SK-N-SH (cell line): ENCODE measurements at regions not wholly inside any gene's neighbourhood (a gene's known extent, or its start where the extent isn't known, plus 50 kb on each side); places are given as distances from the start of the nearest gene placed in this dataset.

Experiments
- CTCF ChIA-PET: fragments of 300-600, 350-600 bp; formaldehyde crosslinking; extraction: SDS; loops from one replicate; lab custom pipeline; 2021; lab: Yijun Ruan, JAX
- POLR2A ChIA-PET: fragments of 350-600 bp; sonication (Branson Sonifier 250); formaldehyde crosslinking; extraction: SDS; loops from one replicate; lab custom pipeline; 2020; ENCODE audit warnings: antibody characterized with exemption, inconsistent platforms; lab: Yijun Ruan, JAX
- DNase-seq: peaks from one replicate; pipeline ENCODE4 v3.0.0; 2012
- H2AFZ ChIP-seq: fragments of 200-600 bp; sonication (generic); 2 replicates; pipeline ENCODE4 v1.8.1; 2016; ENCODE audit warnings: antibody characterized with exemption, mild to moderate bottlenecking, low read depth
- H3F3A ChIP-seq: fragments of 200-600 bp; sonication (generic); replicated peaks from 2 replicates; pipeline ENCODE3; 2016; ENCODE audit warnings: antibody characterized with exemption, mild to moderate bottlenecking; ENCODE audit not compliant: insufficient read depth
- H3K27ac ChIP-seq, 2 experiments: fragments of 200-500 bp in 1 of 2; fragments of 200-600 bp in 1 of 2; sonication (Bioruptor generic) in 1 of 2; sonication (generic), shearing (Covaris generic) in 1 of 2; 2 replicates each; pipeline versions ENCODE4 v1.5.1 to v1.6.1; 2014 to 2016; ENCODE audit warnings: low read depth in 2 of 2, inconsistent platforms in 1 of 2, low read length in 1 of 2, mild to moderate bottlenecking in 1 of 2, mixed read lengths in 1 of 2
- H3K27me3 ChIP-seq: fragments of 200-600 bp; sonication (generic), shearing (Covaris generic); 2 replicates; pipeline ENCODE4 v1.6.1; 2016; ENCODE audit warnings: mixed run types; ENCODE audit not compliant: insufficient read depth
- H3K36me3 ChIP-seq, 2 experiments: fragments of 200-500 bp in 1 of 2; fragments of 200-600 bp in 1 of 2; sonication (Bioruptor generic) in 1 of 2; sonication (generic) in 1 of 2; replicated peaks in 1 of 2; 2 replicates each; pipeline versions ENCODE3 to v1.5.1; 2014 to 2016; ENCODE audit warnings: low read length in 1 of 2, mild to moderate bottlenecking in 1 of 2; ENCODE audit not compliant: insufficient read depth in 2 of 2, control insufficient read depth in 1 of 2
- H3K4me1 ChIP-seq, 2 experiments: fragments of 200-500 bp in 1 of 2; fragments of 200-600 bp in 1 of 2; sonication (Bioruptor generic) in 1 of 2; sonication (generic), shearing (Covaris generic) in 1 of 2; 2 replicates each; pipeline versions ENCODE4 v1.5.1 to v1.6.1; 2014 to 2016; ENCODE audit warnings: low read depth in 1 of 2, low read length in 1 of 2, mixed run types in 1 of 2; ENCODE audit not compliant: insufficient read depth in 2 of 2, control insufficient read depth in 1 of 2
- H3K4me2 ChIP-seq: fragments of 200-600 bp; sonication (generic), shearing (Covaris generic); 2 replicates; pipeline ENCODE4 v1.6.1; 2017; ENCODE audit warnings: mixed run types
- H3K4me3 ChIP-seq, 2 experiments: fragments of 200-500 bp in 1 of 2; fragments of 200-600 bp in 1 of 2; sonication (Bioruptor generic) in 1 of 2; sonication (generic), shearing (Covaris generic) in 1 of 2; 2 replicates each; pipeline versions ENCODE4 v1.5.1 to v1.8.1; 2014 to 2016; ENCODE audit warnings: low read depth in 2 of 2, inconsistent platforms in 1 of 2, low read length in 1 of 2, mild to moderate bottlenecking in 1 of 2, mixed read lengths in 1 of 2, moderate library complexity in 1 of 2
- H3K79me2 ChIP-seq: fragments of 200-600 bp; sonication (generic); 2 replicates; pipeline ENCODE4 v1.8.1; 2017; ENCODE audit warnings: mild to moderate bottlenecking; ENCODE audit not compliant: insufficient read depth
- H3K9ac ChIP-seq: fragments of 200-600 bp; sonication (generic); 2 replicates; pipeline ENCODE4 v1.6.1; 2017; ENCODE audit warnings: mixed run types
- H3K9me2 ChIP-seq: fragments of 200-600 bp; sonication (generic); 2 replicates; pipeline ENCODE4 v1.6.1; 2017; ENCODE audit warnings: mixed run types
- H3K9me3 ChIP-seq: fragments of 200-600 bp; sonication (generic); 2 replicates; pipeline ENCODE4 v1.6.1; 2017; ENCODE audit warnings: mixed run types, mild to moderate bottlenecking, moderate library complexity
- H4K20me1 ChIP-seq: fragments of 200-600 bp; sonication (generic); 2 replicates; pipeline ENCODE4 v1.6.1; 2017; ENCODE audit warnings: mild to moderate bottlenecking, mixed run types; ENCODE audit not compliant: insufficient read depth
- FOSL2 ChIP-seq: IDR thresholded peaks from 2 replicates; pipeline ENCODE4 v1.4.0; 2012; ENCODE audit warnings: low read depth, mild to moderate bottlenecking, moderate library complexity, borderline replicate concordance
- FOXM1 ChIP-seq: IDR thresholded peaks from 2 replicates; pipeline ENCODE4 v1.4.0; 2012; ENCODE audit warnings: low read depth, mild to moderate bottlenecking
- GABPA ChIP-seq: IDR thresholded peaks from 2 replicates; pipeline ENCODE4 v1.4.0; 2012; ENCODE audit warnings: low read depth, mild to moderate bottlenecking
- JUND ChIP-seq: IDR thresholded peaks from 2 replicates; pipeline ENCODE4 v1.4.0; 2012
- POLR2AphosphoS5 ChIP-seq: IDR thresholded peaks from 2 replicates; pipeline ENCODE4 v1.6.1; 2012; ENCODE audit warnings: low read depth, low read length
- RXRA ChIP-seq: IDR thresholded peaks from 2 replicates; pipeline ENCODE4 v1.4.0; 2012; ENCODE audit warnings: low read depth, mild to moderate bottlenecking, borderline replicate concordance
- TEAD4 ChIP-seq: IDR thresholded peaks from 2 replicates; pipeline ENCODE4 v1.4.0; 2012; ENCODE audit warnings: mild to moderate bottlenecking, borderline replicate concordance; ENCODE audit not compliant: insufficient read depth
- WGBS: methylation state at CpG from one replicate; pipeline ENCODE4 v1.1.6; 2017; ENCODE audit warnings: low lambda C conversion rate; 5-methylcytosine and 5-hydroxymethylcytosine counted together
- TF ChIP-seq, protein P1 (sequence below): fragments of 150-350 bp; IDR thresholded peaks from 2 replicates; pipeline ENCODE4 v1.6.1; 2017; ENCODE audit warnings: antibody characterized with exemption, low read length, low read depth, borderline replicate concordance
- TF ChIP-seq, protein P2 (sequence below): IDR thresholded peaks from 2 replicates; pipeline ENCODE4 v1.6.1; 2012; ENCODE audit warnings: mild to moderate bottlenecking, low read depth, low read length, moderate library complexity
- TF ChIP-seq, protein P3 (sequence below): IDR thresholded peaks from 2 replicates; pipeline ENCODE4 v1.4.0; 2012; ENCODE audit warnings: low read depth

DNA sequence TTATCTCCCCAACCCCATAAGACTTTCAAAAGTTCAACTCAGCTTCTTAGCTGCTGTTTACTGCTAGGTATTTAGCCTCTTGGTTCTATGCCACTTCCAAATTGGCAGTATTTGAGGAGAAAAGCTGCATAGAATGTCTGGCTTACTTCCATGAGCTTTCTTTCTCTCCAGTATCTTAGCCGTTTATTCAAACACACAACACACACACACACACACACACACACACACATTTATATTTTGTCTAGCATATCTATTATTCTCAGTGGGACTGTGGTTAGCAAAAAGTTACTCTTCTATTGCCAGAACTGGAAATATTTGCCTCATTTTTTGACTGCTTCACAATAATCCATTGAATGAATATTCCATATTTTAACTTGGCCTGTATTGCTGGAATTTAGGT lies 634.2 kb upstream of the IMPG1 start (continued):
- TF ChIP-seq, protein P1, sequence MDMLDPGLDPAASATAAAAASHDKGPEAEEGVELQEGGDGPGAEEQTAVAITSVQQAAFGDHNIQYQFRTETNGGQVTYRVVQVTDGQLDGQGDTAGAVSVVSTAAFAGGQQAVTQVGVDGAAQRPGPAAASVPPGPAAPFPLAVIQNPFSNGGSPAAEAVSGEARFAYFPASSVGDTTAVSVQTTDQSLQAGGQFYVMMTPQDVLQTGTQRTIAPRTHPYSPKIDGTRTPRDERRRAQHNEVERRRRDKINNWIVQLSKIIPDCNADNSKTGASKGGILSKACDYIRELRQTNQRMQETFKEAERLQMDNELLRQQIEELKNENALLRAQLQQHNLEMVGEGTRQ, result no peak
- no peak for TF ChIP-seq GABPA
- no peak for TF ChIP-seq RXRA
- TF ChIP-seq TEAD4, result no peak
- TF ChIP-seq, all 33 proteins: peak for 0

DNA sequence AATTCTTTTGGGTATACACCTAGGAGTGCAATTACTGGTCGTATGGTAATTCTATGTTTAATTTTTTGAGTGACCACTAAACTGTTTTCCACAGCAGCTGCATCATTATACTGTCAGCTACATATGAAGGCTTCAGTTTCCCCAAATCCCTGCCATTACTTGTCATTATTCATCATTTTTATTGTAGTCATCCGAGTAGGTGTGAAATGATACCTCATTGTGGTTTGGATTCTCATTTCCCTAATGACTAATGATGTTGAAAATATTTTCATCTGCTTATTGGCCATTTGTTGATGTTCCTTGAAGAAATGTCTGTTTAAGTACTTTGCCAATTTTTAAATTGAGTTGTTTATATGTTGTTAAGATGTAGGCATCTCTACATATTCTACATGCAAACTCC lies 633.6 kb upstream of the IMPG1 start:
- H4K20me1 ChIP-seq, result no peaks in the 10 kb centered on the region
- CTCF ChIA-PET, result no interaction called here
- H3K36me3 ChIP-seq, result no peaks in the 10 kb centered on the region
- POLR2A ChIA-PET, result no interaction called here
- no peak for DNase-seq
- no peaks in the 10 kb centered on the region for H3K27me3 ChIP-seq
- H3K27ac ChIP-seq, result no peak overlapping the region
- TF ChIP-seq, protein P2, sequence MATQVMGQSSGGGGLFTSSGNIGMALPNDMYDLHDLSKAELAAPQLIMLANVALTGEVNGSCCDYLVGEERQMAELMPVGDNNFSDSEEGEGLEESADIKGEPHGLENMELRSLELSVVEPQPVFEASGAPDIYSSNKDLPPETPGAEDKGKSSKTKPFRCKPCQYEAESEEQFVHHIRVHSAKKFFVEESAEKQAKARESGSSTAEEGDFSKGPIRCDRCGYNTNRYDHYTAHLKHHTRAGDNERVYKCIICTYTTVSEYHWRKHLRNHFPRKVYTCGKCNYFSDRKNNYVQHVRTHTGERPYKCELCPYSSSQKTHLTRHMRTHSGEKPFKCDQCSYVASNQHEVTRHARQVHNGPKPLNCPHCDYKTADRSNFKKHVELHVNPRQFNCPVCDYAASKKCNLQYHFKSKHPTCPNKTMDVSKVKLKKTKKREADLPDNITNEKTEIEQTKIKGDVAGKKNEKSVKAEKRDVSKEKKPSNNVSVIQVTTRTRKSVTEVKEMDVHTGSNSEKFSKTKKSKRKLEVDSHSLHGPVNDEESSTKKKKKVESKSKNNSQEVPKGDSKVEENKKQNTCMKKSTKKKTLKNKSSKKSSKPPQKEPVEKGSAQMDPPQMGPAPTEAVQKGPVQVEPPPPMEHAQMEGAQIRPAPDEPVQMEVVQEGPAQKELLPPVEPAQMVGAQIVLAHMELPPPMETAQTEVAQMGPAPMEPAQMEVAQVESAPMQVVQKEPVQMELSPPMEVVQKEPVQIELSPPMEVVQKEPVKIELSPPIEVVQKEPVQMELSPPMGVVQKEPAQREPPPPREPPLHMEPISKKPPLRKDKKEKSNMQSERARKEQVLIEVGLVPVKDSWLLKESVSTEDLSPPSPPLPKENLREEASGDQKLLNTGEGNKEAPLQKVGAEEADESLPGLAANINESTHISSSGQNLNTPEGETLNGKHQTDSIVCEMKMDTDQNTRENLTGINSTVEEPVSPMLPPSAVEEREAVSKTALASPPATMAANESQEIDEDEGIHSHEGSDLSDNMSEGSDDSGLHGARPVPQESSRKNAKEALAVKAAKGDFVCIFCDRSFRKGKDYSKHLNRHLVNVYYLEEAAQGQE, result no peak
- TF ChIP-seq, protein P3, sequence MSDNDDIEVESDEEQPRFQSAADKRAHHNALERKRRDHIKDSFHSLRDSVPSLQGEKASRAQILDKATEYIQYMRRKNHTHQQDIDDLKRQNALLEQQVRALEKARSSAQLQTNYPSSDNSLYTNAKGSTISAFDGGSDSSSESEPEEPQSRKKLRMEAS, result no peak
- TF ChIP-seq JUND (no peak), GABPA (no peak)
- H3K9ac ChIP-seq, result no peak overlapping the region
- no peaks in the 10 kb centered on the region for H3K4me1 ChIP-seq
- no peak overlapping the region for H2AFZ ChIP-seq
- H3F3A ChIP-seq, result no peaks in the 10 kb centered on the region
- 0% methylated on average over 2 of the region's 2 CpGs for WGBS
- H3K9me3 ChIP-seq, result no peaks in the 10 kb centered on the region
- no peak overlapping the region for H3K4me2 ChIP-seq
- H3K4me3 ChIP-seq, result no peak overlapping the region
- no peaks in the 10 kb centered on the region for H3K9me2 ChIP-seq
- no peaks in the 10 kb centered on the region for H3K79me2 ChIP-seq

DNA sequence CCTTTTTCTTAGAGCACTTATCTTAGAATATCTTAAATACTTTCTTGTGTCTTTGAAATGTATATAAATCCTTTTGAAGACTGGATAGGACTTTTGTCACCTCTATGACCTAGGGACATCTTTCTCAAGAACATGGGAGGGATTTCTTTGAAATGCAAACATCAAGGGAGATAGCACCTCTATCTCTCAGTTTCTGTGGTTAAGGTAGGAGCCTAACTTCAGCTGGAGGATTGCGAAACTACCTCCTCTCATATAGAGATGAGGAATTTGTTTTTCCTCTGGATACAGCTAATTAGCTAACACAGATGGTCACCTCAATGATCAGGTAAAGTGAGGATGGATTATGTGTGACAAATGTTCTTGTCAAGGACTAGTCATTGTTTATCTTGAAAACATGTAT lies 631.3 kb upstream of the IMPG1 start:
- H3K27ac ChIP-seq, result no peak overlapping the region
- WGBS, result 8% methylated on average over 1 of the region's 1 CpG

More for the DNA sequence above, 631.3 kb upstream of the IMPG1 start:
- no peak overlapping the region for H2AFZ ChIP-seq
- no peaks in the 10 kb centered on the region for H3K36me3 ChIP-seq
- no peak for DNase-seq
- no peaks in the 10 kb centered on the region for H3K27me3 ChIP-seq
- no peaks in the 10 kb centered on the region for H3F3A ChIP-seq
- H3K79me2 ChIP-seq, result no peaks in the 10 kb centered on the region
- H4K20me1 ChIP-seq, result no peaks in the 10 kb centered on the region
- H3K9ac ChIP-seq, result no peak overlapping the region
- H3K9me3 ChIP-seq, result no peaks in the 10 kb centered on the region
- ChIA-PET POLR2A (no interaction called here), CTCF (no interaction called here)
- H3K4me3 ChIP-seq, result no peak overlapping the region
- TF ChIP-seq POLR2AphosphoS5 (no peak), FOXM1 (no peak), FOSL2 (no peak)
- TF ChIP-seq, protein P2, result no peak
- TF ChIP-seq, protein P1, result no peak
- H3K9me2 ChIP-seq, result no peaks in the 10 kb centered on the region
- no peaks in the 10 kb centered on the region for H3K4me1 ChIP-seq
- H3K4me2 ChIP-seq, result no peak overlapping the region
